ENCODE measurements at regions not wholly inside any gene's neighbourhood (a gene's known extent, or its start where the extent isn't known, plus 50 kb on each side); places are given as distances from the start of the nearest gene placed in this dataset.

DNA sequence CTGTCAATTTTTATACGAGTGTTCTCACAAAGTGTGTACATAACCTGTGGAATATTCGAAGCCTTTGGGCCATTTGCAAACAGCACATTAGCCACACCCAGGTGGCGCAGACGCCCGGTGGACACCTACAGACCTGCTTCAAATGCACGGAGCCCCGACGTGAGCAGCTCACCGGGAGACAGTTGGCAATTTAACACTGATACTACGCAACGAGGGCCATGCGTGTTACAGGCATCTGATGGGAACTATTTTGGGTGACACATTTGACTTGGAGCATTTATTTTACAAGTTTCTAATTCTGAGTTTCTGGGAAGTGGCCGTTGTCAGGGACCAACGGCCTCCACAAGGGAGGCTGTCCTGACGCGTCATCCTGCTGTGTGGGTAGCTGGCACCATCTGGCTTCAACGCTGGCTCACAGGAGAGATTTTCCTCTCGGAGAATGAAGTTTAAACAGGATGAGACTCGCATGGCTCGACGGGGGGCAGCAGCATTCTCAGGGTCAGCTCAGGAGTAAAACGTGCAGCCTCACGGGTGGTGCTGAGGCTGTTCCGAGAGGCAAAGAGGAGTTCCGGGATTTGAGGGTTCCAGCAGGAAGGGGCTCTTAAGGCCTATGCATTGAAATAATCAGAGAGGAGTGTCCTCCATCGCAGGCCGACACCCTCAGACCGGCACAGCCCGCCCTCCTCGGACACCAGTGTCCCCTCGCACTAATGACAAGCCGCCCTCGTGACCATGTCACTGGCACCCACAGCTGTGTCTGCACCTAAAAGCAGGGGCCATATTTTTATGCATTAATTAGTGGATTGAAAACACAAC lies 207.4 kb downstream of the DLL1 start:
- no peak for DNase-seq (ENCODE audit: low read depth)

GRCh38 chr6:170082531-170083187 lies 208.2 kb downstream of the DLL1 start:
- no peak for DNase-seq (ENCODE audit: low read depth)

- DNase-seq (ENCODE audit: low read depth): no peak
Observed at GRCh38 chr6:170082067-170082466, 208.8 kb downstream of the DLL1 start.

- no peak for DNase-seq (ENCODE audit: low read depth)
Observed at GRCh38 chr6:170081556-170081955, 209.3 kb downstream of the DLL1 start.

GRCh38 chr6:170080828-170081371 lies 210.0 kb downstream of the DLL1 start:
- DNase-seq (ENCODE audit: low read depth): no peak

DNA sequence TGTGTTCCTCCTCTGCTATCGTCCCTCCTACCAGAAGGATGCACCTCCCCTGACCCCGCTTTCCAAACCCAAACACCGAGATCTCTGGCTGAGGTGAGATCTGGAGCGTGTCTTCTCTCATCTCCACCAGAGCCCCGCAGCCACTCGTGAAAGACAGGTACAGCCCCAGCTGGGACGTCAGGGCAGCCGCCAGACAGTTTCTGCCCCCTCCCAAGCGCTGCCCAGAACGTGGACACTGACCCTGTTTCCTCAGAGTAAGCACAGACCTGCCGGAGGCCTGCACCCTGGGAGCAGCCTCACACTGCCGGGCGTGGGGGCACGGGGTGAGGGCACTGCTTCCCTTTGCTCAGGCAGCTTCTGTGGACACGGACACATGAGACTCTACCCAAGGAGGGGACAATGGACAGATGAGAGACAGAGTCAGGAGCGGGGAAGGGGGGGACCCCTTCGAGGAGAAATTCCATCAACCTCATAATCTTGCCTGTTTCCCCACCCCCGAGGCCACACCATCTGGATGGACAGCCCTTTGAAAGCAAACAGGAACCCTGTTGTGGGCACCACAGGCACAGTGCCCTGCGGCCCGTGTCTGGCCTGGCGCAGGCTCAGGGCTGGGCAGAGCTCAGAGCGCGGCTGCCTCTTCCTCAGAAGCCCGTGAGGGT lies 210.6 kb downstream of the DLL1 start:
- no peak for DNase-seq (ENCODE audit: low read depth)

GRCh38 chr6:170076466-170077165 lies 214.3 kb downstream of the DLL1 start:
- no peak for DNase-seq (ENCODE audit: low read depth)

DNA sequence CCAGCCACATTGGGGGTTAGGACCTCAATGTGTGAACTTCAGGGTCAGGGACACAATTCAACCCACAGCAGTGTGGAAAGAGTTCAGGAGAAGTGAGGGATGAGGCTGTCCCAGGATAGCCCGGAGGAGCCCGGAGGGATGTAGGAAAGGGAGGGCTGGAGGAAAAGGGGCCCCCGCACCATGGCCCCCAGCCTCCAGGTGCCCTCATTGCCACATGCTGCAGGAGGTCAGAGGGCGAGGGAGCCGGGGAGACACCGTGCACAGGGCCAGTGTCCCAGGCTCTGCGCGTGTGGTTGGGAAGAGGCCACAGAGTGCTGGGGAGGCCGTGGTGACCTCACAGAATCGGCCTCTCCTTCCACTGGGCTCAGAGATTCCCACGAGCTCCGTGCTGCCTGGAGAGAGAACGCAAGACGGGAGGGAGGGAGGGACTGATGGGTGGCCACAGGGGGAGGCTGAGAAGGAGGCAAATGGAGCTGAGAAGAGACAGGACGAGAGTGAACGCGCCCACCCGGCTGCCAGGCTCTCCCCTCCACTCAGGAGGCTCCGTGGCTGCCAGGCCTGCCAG lies 215.1 kb downstream of the DLL1 start:
- no peak for DNase-seq (ENCODE audit: low read depth)

- no peak for DNase-seq (ENCODE audit: low read depth)
Observed at GRCh38 chr6:170074907-170075306, 216.0 kb downstream of the DLL1 start.

DNA sequence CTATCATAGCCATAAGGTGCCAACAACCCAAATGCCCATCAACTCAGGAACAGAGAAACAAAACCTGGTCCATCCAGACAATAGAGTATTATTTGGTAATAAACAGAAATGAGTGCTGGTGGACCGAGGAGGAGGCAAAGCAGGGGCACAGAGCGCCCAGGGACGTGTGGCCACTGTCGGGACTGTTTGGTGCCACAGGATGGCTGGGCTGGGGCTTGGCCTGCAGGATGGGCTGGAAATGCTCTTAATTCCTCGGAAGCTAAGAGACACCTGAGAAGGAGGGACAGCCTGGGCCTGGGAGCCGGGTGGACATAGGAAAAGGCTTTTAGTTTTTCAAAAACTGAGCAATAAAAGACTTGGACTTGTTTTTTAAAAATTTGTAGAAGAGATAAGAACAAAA lies 216.4 kb downstream of the DLL1 start:
- no peak for DNase-seq (ENCODE audit: low read depth)

GRCh38 chr6:170073846-170074245 lies 217.0 kb downstream of the DLL1 start:
- DNase-seq (ENCODE audit: low read depth): no peak

DNA sequence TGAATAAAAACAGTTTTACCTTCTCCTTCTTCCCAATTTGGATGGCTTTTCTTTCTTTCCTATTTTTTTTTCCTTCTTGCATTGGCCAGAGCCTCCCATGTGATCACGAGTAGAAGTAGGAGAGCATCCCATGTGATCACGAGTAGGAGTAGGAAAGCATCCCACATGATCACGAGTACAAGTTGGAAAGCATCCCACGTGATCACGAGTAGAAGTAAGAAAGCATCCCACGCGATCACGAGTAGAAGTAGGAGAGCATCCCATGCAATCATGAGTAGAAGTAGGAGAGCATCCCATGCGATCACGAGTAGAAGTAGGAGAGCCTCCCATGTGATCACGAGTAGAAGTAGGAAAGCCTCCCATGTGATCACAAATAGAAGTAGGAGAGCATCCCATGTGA lies 218.6 kb downstream of the DLL1 start:
- DNase-seq (ENCODE audit: low read depth): no peak

- no peak for DNase-seq (ENCODE audit: low read depth)
Observed at GRCh38 chr6:170069611-170070010, 221.3 kb downstream of the DLL1 start.

GRCh38 chr6:170068496-170068895 lies 222.4 kb downstream of the DLL1 start:
- DNase-seq (ENCODE audit: low read depth): no peak

DNA sequence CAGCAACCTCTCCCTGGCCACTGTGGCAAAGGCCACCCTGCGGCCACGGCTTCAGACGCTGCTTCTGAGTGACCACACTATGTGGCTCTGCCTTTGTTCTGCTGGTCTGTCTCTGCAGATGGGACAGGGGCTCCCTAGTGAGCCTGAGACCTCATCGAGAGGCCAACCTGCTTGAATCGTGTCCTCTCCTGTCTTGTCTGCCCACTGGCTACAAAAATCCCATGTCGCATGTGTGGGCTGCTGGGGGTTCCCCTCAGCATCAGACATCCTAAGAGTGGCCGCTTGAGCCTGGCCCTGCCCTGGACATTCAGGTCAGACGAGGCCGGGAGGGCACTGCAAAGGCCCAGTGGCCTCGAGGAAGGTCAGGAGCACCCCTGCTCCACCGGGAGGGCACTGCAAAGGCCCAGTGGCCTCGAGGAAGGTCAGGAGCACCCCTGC lies 222.9 kb downstream of the DLL1 start:
- DNase-seq (ENCODE audit: low read depth): no peak

DNA sequence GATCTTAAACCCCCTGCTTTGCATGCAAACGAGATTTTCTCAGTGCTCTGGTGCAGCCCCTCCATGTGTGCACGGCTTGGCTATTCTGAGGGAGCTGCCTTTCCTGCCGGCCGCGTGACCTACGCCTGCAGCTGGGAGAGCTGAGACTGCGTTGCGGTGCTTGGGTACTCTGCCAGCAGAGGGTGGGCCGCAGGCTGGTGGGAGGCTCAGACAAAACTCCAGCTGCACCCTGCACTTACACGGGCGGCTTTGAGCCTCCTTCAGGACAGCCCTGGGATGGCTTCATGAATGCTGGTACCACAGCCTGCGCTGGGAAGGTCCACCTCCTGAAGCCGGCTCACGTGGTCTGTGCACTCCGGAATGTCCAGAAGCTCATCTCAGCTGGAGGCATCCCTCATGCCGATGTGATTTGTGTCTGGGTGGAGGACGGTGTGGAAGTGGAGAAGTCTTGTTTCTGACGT lies 223.7 kb downstream of the DLL1 start:
- no peak for DNase-seq (ENCODE audit: low read depth)

DNA sequence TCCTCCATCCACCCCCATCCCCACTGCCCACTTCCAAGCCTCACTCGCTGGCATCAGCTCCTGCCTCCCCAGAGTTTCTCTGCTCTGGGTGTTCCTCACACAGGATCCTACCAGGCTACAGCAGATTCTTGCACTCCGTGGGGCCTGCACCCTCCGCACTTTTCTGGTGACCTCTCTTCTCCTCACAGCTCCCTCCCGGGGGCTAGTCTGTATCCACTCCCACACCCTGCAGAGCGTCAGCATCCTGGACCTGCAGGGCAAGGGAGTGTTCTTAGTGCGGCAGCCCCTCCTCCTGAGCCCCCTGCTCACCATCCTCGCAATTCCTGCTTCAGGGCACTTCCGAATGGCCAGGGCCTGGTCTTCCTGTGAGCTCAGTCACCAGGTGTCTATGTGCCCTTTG lies 224.2 kb downstream of the DLL1 start:
- no peak for DNase-seq (ENCODE audit: low read depth)

DNA sequence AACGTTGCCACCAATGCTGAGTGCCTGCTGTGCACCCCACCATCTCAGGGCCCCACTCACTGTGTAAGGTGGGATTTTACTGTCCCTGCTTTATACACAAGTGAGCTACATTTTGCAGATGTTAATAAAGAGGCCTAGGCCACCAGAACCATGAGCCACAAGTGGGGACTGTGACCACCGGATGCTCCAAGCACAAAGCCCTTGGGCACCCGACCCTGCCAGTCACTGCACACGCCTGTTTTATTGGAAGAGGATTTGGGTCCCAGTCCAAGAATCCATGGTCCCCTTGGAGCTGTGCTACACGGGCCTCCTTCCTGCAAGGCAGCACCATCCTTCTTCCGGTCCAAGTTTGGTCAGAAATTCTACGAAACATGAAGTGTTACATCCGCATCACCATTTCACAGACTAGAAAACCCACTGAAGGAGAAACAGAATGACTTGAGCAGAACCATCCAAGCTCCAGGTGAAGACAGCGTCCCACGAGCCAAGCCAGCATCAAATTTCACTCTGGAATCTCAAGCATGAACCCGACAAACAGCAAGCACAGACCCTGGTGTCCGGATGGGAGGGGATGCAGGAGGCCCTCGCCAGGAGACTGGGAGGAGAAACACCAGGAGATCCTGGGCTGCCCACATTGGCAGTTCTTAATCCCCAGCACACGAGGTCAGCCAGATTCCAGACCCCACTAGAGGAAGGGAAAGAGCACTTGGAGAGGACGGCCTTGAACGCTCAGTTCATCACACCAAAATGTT lies 226.9 kb downstream of the DLL1 start:
- no peak for DNase-seq (ENCODE audit: low read depth)

- DNase-seq (ENCODE audit: low read depth): no peak
Observed at GRCh38 chr6:170063431-170063830, 227.4 kb downstream of the DLL1 start.

DNA sequence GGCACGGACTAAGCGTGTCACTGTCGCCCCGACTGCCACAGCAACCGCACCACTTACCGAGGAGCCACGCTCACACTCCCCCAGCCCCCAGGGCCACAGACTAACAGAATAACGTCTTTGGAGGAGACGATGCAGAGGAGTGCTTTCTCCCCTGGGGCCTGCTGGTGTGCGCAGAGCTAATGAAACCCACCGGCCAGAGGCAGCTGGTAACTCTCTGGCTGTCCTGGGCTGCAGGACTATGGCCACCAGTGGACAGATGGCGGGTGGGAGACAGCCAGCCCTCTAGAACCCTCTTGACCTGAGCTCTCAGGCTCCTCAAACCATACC lies 228.0 kb downstream of the DLL1 start:
- no peak for DNase-seq (ENCODE audit: low read depth)
